ENCODE measurements at regions not wholly inside any gene's neighbourhood (a gene's known extent, or its start where the extent isn't known, plus 50 kb on each side); places are given as distances from the start of the nearest gene placed in this dataset.

DNA sequence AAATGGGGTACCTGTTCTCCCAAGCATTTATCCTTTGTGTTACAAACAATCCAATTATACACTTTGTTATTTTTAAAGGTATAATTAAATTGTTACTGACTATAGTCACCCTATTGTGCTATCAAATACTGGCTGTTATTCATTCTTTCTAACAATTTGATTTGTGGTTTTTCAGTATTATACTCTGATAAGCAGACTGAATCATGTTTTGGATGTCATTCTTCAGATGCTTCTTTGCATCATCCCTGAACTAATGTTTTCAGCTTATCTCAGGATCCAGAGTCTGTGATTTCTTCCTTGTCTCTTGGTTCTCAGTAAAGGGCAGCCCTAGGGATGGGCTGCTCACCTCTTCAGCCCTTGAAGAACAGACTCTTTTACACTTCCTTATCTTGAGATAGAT is 177.8 kb upstream of the SGCD start:
- no peak for DNase-seq

DNA sequence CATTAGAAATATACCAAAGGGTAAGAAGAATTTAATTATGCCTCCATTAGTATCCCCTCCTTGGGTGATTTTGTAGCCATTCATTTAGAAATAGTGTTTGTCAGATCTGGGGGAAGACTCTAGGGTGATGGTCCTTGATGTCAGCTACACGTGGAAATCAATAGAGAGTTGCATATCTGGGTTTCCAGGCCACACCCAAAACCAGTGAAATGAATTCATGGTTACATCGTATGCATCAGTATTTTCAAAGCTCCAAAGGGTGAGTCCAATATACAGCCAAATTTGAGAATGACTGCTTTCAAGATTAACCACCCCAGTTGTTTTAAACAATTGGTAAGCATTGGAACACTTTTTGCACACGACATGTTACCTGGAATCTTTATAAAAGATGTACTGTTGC is 173.4 kb upstream of the SGCD start:
- DNase-seq = no peak

DNA sequence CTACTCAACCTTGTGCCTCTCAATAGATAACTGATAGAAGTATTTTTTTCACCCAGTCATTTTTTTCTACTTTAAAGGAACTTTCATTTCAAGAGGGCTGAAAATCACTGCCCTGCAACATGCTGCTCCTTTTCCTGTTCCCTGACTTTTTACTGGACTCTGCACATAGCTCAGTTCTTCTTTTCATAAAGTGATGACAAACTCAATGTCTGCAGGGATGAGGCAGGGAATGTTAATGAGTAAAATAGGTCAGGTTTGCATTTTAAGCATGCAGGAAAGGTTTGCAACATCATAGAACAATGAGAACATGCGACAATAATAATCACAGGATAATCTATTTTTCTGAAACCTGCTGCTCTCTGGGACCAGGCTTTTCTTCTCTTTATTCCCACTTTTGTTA is 172.2 kb upstream of the SGCD start:
- no peak for DNase-seq

DNA sequence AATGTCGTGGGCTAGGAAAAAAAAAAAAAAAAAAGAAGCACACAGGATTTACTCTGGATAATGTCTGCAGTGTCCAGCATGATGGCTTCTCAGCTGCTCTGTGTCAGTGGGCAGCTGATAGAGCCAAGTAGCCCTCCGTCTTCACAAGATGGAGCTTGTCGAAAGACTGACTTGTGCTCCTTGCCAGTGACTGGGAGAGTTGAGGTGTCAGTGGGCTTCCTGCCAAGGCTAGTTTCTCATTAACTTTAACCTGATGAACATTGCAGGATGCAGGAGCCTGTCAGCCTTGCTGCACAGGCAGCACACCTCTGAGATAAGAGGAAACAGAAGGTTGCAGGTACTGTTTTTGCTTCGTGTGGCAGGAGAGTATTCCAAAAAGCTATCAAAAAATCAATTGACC is 171.4 kb upstream of the SGCD start:
- no peak for DNase-seq

DNA sequence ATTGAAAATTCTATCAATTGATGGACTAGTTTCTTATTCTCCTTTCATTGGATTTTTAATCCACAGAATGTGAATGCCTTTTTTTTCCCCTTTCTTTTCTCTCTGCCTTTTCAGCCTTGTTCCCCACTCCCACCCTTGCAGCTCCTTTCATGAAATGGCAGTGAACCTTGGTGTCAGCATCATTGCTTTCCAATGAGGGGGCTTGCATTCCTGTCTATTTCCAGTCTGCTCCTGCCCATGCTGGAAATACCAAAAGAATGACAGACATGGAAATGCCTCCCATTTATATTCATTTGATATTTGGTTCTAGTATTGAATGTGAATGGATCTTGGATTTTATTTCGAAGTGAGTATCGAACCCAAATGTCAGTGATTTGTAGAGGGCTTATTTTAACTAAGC is 162.7 kb upstream of the SGCD start:
- DNase-seq = no peak

DNA sequence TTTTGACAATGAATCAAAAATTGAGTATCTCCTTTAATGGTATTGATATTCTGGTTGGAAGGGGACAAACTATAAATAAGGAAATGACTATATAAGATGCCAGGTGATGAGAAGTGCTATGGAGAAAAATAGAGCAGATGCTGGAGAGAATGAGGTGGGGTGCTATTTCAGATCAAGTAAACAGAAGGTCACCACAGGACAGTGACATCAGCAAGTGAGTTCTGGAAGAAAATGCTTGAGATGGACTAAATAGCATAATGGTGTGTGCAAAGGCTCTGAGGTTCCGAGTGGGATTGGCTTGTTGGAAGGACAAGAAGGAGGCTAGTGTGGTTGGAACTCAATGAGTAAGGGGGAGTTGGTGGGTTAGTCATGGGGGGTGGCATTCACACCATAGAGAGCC is 157.5 kb upstream of the SGCD start:
- no peak for DNase-seq

DNA sequence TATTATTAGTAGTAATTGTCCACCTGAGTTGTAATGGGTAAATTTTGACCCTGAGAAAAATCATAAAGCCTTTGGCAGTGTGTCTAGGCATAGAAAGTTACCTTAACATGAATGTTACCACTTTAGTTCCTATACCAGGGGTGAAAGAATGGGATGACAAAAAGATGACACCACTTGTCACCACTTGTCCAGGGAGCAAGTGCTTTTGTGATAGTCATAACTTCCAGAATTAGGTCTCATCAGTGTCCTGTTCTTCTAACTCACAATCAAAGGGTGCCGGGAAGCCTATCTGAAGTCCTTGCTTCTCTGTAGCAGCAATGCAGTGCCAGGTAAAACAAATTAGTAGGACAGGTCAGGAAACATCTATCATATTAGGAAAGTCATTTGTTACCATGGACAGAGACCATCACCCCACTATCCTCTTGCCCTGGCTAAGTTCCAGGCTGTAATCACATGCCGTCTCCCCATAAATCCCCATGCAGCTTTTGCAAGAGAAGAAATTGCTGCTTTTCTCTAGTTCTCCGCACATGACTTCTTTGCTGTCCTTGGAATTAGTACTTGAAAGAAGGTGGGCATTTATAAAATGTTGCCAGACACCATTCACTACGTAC is 156.5 kb upstream of the SGCD start:
- no peak for DNase-seq

DNA sequence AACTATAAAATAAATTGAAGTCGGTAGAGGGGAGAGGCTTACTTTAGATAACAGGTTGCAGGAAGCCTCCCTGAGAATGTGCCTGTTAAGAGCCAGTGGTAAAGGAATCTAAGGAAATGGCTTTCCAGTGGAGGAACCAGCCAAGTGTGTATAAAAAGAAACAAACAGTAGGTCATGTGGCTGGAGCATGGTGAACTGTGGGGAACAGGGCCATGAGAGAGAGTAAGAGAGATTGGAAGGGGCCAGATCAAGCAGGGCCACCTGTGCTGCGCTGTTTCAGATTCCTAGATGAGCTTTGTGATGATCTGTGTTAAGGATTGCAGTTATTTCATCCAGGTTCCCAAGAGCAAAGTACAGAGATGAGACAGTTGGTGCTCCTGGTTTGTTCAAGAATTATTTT is 152.7 kb upstream of the SGCD start:
- no peak for DNase-seq

DNA sequence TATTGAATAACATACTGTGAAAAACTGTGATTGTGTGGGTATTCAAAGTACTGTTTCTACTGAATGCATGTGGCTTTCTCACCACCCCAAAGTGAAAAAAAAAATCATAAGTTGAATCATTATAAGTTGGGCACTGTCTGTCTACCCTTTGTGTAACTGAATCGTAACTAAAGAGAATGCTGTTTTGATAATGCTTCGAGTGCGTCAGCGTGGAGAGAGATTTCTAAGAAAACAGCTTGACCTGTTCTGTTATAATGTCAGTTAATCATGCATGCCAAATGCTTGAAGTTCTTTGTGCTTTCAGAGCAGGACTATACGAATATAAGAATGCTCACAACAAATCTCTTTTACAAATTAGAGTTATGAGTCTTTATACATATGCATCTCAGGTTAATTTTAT is 148.8 kb upstream of the SGCD start:
- DNase-seq = no peak

DNA sequence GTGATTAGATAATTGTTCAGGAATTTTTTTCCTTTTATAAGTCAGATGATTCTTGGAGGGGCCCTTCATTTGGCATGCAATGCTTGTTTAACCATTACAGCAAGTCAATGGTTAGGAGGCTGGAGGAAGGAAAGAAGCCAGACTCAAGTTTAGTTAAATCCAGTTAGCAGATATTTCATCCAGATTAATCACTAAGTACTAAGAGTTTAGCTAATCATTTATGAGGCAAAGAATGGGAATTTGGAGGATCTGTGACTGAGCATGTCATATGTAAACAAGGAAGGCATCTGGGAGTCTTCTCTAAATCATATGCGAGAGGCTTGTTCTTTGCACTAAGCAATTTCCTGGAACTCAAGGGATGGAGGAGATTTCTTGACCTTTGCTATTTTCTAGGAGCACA is 145.3 kb upstream of the SGCD start:
- DNase-seq = no peak

DNA sequence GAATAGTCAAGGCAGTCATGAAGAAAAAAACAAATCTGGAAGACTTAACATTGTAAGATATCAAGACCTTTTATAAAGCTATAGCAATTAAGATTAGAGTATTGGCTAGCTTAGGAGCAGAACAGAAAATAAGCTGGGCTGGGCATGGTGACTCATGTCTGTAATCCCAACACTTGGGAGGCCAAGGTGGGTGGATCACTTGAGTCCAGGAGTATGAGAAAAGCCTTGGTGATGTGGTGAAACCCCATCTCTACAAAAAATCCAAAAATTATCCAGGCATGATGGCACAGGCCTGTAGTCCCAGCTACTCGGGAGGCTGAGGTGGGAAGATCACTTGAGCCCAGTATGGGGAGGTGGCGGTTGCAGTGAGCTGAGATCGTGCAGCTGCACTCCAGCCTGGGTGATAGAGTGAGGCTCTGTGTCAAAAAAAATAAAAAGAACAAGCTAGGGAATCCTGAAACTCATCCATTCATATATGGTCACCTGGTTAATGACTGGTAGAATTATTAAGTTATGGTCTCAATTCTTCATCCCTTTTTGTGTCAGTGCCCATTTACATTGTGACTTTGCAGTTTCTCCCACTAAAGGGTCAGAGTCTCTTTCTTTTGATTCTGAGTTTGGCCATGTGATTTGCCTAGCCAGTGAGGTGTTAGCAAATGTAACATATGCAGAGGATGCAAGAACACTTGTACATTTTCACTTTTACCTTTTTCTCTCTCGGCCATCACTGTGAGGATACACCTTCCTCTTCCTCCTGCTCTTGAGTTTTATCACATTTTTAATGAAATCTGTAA is 144.6 kb upstream of the SGCD start:
- DNase-seq = no peak

DNA sequence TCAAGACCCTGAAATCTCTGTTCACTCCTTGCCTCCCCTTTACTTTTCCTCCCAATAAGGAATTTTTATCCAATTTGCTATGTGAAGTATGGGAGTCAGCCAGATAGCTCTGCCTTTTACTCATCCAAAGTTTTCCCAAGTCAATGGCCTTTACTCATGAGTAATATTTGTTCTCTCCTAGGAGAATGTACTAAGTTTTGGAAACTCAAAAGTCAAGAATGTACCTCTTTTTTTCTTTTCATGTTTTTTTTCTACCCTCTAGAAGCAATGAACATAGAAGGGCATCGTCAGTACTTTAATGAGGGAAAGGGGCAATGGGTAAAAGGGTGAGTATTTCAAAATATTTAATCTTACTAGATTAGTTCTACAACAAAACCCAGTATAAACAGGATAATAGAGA is 140.2 kb upstream of the SGCD start:
- DNase-seq = no peak

DNA sequence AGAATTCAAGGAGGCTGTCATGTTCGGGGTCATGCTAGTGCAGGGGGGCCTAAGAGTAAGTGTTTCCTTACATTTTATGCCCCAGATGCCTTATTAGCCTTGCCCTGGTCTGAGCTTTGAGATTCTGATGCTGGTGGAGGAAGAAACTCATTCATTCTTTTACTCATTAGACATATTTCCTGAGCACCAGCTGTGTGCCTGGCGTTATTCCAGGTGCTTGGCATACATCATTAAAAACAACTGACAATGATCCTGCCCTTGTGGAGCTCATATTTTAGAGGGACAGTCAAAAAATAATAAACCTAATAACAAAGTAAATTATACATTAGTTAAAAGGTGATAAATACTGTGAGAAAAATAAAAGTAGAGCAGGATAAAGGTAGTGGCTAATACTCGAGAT is 138.9 kb upstream of the SGCD start:
- DNase-seq = no peak

DNA sequence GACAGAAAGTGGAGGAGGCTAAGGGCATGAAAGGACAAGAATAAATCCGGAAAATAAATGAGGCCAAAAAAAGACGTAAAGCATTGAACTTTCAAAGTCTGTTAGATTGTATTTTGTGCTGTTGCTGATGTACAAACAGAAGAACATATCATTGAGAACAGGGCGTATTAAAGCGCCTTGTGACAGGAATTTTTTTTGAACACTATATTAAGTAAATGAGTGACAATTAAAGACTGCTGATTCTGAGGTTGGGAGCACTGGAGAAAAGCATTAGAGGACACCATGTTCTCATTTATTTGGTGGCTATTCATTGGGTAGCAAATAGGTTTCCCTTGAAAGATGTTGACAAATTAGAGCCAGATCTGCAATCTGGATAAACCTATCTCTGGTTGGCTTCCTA is 137.3 kb upstream of the SGCD start:
- no peak for DNase-seq

DNA sequence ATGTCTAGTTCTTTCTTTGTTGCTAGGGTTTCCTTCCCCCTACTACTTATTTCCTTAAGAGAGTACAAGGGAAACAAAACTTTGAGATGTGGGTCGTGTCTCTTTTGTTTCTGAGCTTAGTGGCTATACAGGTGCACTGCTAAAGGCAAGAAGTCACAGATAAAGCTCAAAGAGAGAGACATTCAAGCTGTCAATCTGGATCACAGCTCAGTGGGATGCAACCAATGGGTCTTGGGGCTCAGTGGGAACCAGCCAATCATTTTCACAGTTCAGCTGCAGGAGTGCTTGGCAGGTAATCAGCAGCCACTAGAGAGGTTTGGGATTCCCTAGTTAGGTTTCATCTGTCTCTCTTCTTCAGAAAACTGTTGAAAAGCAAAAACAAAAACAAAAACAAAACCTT is 135.4 kb upstream of the SGCD start:
- no peak for DNase-seq

DNA sequence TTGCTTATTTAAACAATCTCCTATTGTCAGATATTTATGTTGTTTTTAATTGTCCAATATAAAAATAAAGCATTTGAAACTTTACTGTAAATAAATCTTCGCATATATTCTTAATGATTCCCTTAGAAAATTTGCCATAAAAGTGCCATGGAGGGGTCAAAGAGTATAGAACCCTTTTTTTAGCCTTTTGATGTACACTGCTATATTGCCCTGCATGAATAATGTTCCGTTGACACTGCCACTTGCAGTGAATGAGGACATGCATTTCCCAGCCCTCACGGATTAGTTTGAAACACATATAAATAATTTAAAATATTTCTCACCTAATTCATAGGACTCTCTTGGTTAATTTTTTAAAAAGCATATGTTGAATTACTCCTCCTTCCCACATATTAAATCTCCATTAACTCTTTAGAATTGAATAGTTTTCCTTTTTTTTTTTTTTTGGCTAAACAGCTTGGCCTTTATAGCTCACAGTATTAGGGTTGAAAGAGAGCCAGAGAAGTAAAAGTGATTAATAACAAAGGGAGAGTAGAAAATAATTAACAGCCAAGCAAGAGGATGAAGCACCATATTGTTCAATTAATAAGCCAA is 129.8 kb upstream of the SGCD start:
- DNase-seq = no peak

DNA sequence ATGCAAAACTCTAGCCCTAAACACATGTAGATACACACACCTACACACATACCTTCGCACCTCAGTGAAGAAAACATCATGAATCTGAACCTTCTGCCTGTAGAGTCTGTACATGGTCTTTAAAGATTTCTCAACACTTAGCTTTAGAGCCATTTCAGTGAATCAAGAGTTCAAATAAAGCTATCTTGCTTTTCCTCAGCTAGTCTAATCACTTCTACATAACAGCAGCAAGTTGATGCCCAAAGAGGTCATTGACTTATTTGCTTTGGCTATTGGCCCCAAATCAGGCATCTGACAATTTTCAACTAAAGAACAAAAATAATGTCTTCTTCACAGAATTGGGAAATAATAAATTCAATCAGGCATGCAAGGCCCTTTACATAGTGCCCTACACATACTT is 127.9 kb upstream of the SGCD start:
- DNase-seq = no peak

DNA sequence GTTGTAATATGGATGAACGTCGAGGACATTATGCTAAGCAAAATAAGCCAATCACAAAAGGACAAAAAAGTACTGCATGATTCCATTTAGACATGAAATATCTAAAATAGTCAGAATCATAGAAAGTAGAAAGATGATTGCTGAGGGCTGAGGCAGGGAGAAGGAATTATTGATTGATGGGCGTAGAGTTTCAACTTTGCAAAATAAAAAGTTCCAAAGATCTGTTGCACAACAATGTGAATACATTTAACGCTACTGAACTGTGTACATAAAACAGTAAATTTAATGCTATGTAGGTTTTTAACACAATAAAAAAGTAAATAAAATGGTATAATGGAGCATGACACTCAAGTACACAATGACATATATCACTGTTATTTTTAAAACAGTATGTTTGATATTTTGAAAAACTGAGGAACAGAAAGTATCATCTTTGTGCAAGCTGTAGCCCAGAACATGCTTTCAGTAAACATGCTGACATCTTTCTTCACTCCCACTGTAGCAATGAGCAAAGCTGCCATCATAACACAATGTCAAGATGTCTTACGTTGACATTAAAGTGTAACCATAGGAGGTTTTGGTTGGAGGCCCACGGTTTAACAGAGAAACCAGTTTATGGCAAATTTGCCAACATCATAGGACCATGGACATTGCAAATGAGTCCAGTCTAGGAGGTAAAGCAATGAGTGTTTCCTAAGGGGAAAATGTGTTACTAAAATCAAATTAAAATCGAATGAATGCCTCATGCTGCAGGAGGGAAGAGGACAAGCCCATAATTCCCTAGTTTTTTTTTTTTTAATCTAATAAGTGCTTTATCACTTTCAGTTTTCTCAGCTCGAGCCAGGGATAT is 125.8 kb upstream of the SGCD start:
- DNase-seq = no peak

DNA sequence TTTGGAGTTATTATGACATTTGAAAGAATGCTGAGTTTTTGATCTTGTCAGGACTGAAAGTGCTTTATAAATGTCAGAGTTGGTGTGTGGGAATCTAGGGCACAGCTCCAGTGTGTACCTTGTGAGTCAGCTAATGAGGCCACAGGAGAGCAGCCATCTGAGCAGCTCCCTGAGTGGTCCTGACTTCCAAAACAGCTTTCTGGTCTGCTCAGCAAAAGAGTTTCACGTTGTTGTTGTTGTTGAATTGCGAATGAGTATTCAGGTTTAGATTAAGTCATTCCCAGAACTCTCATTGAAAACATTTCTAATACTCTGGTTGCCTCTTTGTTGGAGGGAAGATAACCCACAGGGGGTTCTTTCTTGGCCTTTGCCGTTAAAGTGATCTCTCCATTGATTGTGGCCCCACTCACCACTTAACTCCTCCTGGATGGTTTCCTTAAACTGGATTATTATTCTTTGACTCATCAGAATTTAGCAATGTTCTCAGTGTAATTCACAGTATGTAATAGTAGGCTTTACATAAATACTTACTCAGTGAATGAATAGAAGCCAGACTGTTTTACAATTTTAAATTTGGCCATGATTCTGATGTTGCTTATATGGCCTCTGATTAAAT is 125.1 kb upstream of the SGCD start:
- DNase-seq = no peak

DNA sequence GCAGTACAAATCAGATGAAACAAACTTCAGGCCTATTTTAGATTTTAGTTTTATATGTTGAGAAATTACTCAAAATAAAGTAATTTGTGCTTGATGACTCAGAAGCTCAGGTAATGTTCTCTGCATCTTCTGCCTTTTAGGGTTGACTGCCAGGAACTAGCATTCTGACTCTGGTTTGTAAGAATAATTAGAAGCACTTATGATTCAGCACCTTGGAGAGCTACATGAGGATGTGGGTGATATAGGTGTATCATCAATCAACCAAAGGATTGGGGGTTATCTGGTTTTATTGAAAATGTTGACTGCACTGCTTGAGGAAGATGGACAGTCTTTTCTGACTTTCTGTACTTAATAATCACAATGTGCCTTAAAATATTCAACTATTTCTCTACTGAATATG is 118.7 kb upstream of the SGCD start:
- DNase-seq = no peak

DNA sequence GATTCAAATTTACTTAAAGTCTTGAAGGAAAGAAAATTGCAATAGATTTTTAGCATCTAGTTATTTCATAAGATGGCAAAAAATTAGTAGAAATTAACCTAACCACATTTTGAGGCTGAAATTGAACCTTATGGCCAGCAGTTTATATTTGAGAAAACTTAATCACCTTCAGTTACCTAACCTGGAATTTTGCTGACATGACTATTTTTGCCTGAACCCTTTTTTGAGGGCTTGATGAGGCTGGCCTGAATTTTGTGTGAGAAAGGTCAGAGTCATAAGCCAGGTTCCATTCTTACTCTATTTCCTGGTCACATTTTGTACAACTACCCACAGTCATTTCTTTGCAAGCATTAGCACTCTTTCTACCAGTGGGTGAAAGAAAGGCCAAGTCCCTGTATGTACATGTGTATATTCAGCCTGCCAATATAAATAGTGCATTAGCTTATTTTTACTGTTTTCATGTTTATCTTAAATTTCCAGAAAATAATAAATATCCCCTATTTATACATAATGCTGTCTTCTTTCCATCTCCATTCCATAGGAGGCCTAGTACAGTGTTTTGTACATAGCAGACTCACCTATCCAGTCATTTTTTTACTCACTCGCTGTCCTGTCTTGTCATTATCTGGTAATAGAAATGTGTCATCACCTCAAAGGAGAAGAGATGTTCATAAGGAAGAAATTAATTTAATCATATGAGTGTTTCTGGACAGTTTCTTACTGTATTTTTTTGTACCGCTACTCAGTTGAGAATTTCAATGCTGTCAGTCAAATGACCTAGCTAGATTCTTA is 108.4 kb upstream of the SGCD start:
- no peak for DNase-seq

DNA sequence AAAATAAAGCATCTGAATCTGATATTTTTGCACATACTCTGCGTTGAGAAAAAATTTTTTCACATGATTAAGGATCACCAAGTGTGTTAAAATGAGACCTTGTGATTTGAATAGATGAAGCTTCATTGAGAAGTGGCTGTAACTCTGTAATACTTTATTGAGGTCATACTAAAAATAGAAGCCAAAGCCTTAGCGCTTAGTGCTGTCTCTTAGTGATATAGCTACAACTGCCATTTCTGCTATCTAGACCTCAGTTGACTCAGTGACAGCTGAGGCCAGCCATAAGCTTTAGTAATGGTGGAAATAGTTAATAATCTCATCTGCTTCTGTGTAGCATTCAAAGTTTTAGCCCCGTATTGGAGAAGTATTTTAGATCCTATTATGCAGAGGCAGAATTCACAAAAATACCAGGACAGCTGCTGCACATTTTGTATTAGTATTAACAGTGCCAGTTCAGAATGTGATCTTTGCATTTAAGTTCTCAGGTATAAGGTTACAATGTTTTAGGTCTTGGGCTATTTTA is 107.4 kb upstream of the SGCD start:
- DNase-seq = no peak

All from NCI-H1092 (cell line).